Hematopoietic multipotent progenitor cell treated with erythropoietin and hydrocortisone succinate and interleukin-3 and kit ligand, for 6 days (in vitro differentiated cells): ENCODE measurements at regions not wholly inside any gene's neighbourhood (a gene's known extent, or its start where the extent isn't known, plus 50 kb on each side); places are given as distances from the start of the nearest gene placed in this dataset.
"Not testable (repeated sequence)": the region's sequence is repeated elsewhere in the genome, so short reads cannot be mapped to it uniquely, and the experiment has no call there.

Experiments
- DNase-seq: peaks from one replicate; pipeline ENCODE4 v3.0.0-alpha.2; 2015

GRCh38 chrX:115840729-115841409 is 279.9 kb downstream of the PLS3 start:
- not testable (repeated sequence) for DNase-seq

GRCh38 chrX:115850986-115851385 is 290.0 kb downstream of the PLS3 start:
- not testable (repeated sequence) for DNase-seq

GRCh38 chrX:115853260-115853659 is 292.3 kb downstream of the PLS3 start:
- DNase-seq: not testable (repeated sequence)

- not testable (repeated sequence) for DNase-seq
Measured at GRCh38 chrX:115881170-115881569, 289.4 kb upstream of the AGTR2 start.

- not testable (repeated sequence) for DNase-seq
Measured at GRCh38 chrX:115884121-115884520, 286.4 kb upstream of the AGTR2 start.

GRCh38 chrX:115888041-115888440 is 282.5 kb upstream of the AGTR2 start:
- not testable (repeated sequence) for DNase-seq

- not testable (repeated sequence) for DNase-seq
Measured at GRCh38 chrX:115888519-115888918, 282.0 kb upstream of the AGTR2 start.

GRCh38 chrX:115889121-115889890 is 281.2 kb upstream of the AGTR2 start:
- no peak for DNase-seq

GRCh38 chrX:115892056-115892708 is 278.4 kb upstream of the AGTR2 start:
- DNase-seq: no peak

- no peak for DNase-seq
Measured at GRCh38 chrX:115892787-115893671, 277.5 kb upstream of the AGTR2 start.

GRCh38 chrX:115894087-115894486 is 276.5 kb upstream of the AGTR2 start:
- DNase-seq: no peak

GRCh38 chrX:115895678-115896329 is 274.7 kb upstream of the AGTR2 start:
- DNase-seq: no peak

- DNase-seq: no peak
Measured at GRCh38 chrX:115896362-115896761, 274.2 kb upstream of the AGTR2 start.

GRCh38 chrX:115897956-115898355 is 272.6 kb upstream of the AGTR2 start:
- DNase-seq: no peak

GRCh38 chrX:115898382-115899001 is 272.1 kb upstream of the AGTR2 start:
- no peak for DNase-seq

GRCh38 chrX:115900425-115900824 is 270.1 kb upstream of the AGTR2 start:
- no peak for DNase-seq

GRCh38 chrX:115901241-115901640 is 269.3 kb upstream of the AGTR2 start:
- DNase-seq: no peak

GRCh38 chrX:115902995-115903394 is 267.5 kb upstream of the AGTR2 start:
- DNase-seq: no peak

GRCh38 chrX:115906276-115906675 is 264.3 kb upstream of the AGTR2 start:
- DNase-seq: no peak

GRCh38 chrX:115906881-115907280 is 263.7 kb upstream of the AGTR2 start:
- DNase-seq: no peak

GRCh38 chrX:115909017-115909416 is 261.5 kb upstream of the AGTR2 start:
- no peak for DNase-seq

GRCh38 chrX:115911967-115912366 is 258.6 kb upstream of the AGTR2 start:
- no peak for DNase-seq
